ENCODE measurements at regions not wholly inside any gene's neighbourhood (a gene's known extent, or its start where the extent isn't known, plus 50 kb on each side); places are given as distances from the start of the nearest gene placed in this dataset.

DNA sequence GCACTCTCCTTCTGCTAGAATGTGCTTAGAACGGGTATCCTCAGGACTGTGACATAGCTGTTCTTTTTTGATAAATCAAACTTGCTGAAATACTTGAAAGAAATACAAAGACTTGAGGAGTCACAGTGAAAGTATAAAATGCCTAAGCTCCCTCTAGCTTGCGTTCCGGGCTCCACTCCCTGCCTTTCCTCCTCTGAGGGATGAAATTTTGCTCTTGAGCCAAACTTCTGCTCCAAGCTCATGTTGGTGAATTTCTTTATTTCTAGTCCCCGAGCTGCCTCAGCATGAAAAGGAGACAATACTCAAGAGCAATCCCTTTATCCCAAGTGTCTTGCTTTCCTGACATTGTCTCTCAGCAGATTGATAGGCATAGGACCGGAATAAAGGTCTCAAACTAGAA lies 499.6 kb upstream of the ADARB2 start (continued):
- TF ChIP-seq, protein P1, sequence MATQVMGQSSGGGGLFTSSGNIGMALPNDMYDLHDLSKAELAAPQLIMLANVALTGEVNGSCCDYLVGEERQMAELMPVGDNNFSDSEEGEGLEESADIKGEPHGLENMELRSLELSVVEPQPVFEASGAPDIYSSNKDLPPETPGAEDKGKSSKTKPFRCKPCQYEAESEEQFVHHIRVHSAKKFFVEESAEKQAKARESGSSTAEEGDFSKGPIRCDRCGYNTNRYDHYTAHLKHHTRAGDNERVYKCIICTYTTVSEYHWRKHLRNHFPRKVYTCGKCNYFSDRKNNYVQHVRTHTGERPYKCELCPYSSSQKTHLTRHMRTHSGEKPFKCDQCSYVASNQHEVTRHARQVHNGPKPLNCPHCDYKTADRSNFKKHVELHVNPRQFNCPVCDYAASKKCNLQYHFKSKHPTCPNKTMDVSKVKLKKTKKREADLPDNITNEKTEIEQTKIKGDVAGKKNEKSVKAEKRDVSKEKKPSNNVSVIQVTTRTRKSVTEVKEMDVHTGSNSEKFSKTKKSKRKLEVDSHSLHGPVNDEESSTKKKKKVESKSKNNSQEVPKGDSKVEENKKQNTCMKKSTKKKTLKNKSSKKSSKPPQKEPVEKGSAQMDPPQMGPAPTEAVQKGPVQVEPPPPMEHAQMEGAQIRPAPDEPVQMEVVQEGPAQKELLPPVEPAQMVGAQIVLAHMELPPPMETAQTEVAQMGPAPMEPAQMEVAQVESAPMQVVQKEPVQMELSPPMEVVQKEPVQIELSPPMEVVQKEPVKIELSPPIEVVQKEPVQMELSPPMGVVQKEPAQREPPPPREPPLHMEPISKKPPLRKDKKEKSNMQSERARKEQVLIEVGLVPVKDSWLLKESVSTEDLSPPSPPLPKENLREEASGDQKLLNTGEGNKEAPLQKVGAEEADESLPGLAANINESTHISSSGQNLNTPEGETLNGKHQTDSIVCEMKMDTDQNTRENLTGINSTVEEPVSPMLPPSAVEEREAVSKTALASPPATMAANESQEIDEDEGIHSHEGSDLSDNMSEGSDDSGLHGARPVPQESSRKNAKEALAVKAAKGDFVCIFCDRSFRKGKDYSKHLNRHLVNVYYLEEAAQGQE (IDR thresholded peaks at IDR 0.05; ENCODE audit: unreplicated experiment) = no peak

DNA sequence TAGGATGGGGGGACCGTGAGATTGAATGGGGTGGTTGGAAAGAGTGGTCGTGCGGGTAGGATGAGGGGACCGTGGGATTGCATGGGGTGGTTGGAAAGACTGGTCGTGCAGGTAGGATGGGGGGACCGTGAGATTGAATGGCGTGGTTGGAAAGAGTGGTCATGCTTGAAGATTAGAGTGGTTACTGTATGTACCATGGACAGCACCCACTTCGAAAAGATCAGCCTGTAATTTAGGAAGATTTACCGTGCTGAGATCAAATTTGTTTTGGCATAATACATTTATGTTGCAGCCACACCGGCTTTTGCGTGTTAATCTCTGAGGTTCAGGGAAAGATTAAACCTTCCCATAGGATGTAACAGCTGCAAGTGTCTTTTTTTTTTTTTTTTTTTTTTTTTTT lies 495.2 kb upstream of the ADARB2 start:
- H3K9me2 ChIP-seq (ENCODE audit: insufficient read depth) = no peaks in the 10 kb centered on the region
- no peaks in the 10 kb centered on the region; the same call in 2 of the 3 replicates for H3K36me3 Mint-ChIP-seq (ENCODE audit: low read depth)

DNA sequence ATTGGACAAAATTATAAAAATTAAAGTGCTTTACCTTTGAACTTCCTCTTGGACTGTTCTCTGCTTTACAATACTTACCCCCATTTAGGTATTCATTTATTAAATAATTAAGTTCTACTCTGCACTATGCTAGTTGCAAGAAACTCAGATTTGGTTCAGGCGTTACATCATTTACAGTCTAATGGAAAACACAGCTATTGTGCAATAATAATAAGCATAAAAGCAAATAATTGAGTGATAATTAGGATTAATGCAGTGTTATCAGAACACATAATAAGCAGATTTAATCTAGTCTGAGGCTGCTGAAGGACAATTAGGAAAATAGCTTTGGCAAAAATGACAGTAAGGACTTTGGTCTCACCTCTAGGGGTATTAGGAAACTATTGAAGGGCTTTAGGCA lies 493.2 kb upstream of the ADARB2 start:
- ATAC-seq (no peak), DNase-seq (ENCODE audit: low spot score) (no peak)
- H3K4me1 ChIP-seq (ENCODE audit: insufficient read depth) = no peaks in the 10 kb centered on the region
- H3K4me3 ChIP-seq = no peak overlapping the region
- H3K4me2 ChIP-seq = no peak overlapping the region
- Mint-ChIP-seq H3K4me3 (no peak overlapping the region), H3K36me3 (ENCODE audit: low read depth) (no peaks in the 10 kb centered on the region), H3K27me3 (ENCODE audit: insufficient read depth, low read depth, poor library complexity) (no peaks in the 10 kb centered on the region), H3K9me3 (no peaks in the 10 kb centered on the region), H3K27ac (no peak overlapping the region), H3K4me1 (no peaks in the 10 kb centered on the region)
- H3K27me3 ChIP-seq (ENCODE audit: insufficient read depth) = no peaks in the 10 kb centered on the region
- H2AFZ ChIP-seq = no peak overlapping the region
- H3K9me2 ChIP-seq (ENCODE audit: insufficient read depth) = no peaks in the 10 kb centered on the region
- H3K79me2 ChIP-seq (replicated peaks; ENCODE audit: insufficient read depth) = no peaks in the 10 kb centered on the region
- TF ChIP-seq EZH2phosphoT487 (IDR thresholded peaks at IDR 0.05; ENCODE audit: unreplicated experiment) (no peak), STAT1 (IDR thresholded peaks at IDR 0.05; ENCODE audit: unreplicated experiment) (no peak), NANOG (IDR thresholded peaks at IDR 0.05; ENCODE audit: borderline replicate concordance) (no peak), ZNF114 (CRISPR knock-in tag; IDR thresholded peaks at IDR 0.05) (no peak), ZNF331 (CRISPR knock-in tag; IDR thresholded peaks at IDR 0.05; ENCODE audit: low read depth) (no peak)
- TF ChIP-seq, protein P2, sequence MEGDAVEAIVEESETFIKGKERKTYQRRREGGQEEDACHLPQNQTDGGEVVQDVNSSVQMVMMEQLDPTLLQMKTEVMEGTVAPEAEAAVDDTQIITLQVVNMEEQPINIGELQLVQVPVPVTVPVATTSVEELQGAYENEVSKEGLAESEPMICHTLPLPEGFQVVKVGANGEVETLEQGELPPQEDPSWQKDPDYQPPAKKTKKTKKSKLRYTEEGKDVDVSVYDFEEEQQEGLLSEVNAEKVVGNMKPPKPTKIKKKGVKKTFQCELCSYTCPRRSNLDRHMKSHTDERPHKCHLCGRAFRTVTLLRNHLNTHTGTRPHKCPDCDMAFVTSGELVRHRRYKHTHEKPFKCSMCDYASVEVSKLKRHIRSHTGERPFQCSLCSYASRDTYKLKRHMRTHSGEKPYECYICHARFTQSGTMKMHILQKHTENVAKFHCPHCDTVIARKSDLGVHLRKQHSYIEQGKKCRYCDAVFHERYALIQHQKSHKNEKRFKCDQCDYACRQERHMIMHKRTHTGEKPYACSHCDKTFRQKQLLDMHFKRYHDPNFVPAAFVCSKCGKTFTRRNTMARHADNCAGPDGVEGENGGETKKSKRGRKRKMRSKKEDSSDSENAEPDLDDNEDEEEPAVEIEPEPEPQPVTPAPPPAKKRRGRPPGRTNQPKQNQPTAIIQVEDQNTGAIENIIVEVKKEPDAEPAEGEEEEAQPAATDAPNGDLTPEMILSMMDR (conservative IDR thresholded peaks at IDR 0.05; ENCODE audit: low read depth in 2 of 2) = no peak
- TF ChIP-seq, protein P3, sequence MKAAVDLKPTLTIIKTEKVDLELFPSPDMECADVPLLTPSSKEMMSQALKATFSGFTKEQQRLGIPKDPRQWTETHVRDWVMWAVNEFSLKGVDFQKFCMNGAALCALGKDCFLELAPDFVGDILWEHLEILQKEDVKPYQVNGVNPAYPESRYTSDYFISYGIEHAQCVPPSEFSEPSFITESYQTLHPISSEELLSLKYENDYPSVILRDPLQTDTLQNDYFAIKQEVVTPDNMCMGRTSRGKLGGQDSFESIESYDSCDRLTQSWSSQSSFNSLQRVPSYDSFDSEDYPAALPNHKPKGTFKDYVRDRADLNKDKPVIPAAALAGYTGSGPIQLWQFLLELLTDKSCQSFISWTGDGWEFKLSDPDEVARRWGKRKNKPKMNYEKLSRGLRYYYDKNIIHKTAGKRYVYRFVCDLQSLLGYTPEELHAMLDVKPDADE (IDR thresholded peaks at IDR 0.05) = no peak
- H3K27ac ChIP-seq (ENCODE audit: low read depth) = no peak overlapping the region
- no peaks in the 10 kb centered on the region for H3F3A ChIP-seq (replicated peaks; ENCODE audit: low read depth)
- no peaks in the 10 kb centered on the region; the same call in 1 of the 2 replicates for H3K36me3 ChIP-seq (ENCODE audit: insufficient read depth)
- H4K20me1 ChIP-seq (replicated peaks; ENCODE audit: insufficient read depth) = no peaks in the 10 kb centered on the region

More for the DNA sequence above, 495.2 kb upstream of the ADARB2 start:
- H2AFZ ChIP-seq = no peak overlapping the region
- no peak overlapping the region for H3K4me3 ChIP-seq
- no peaks in the 10 kb centered on the region for H3K27me3 Mint-ChIP-seq (ENCODE audit: insufficient read depth, low read depth, poor library complexity)
- DNase-seq (ENCODE audit: low spot score) (peak; percentile 33), ATAC-seq (no peak)
- H3K4me2 ChIP-seq = no peak overlapping the region
- no peaks in the 10 kb centered on the region for H3K79me2 ChIP-seq (replicated peaks; ENCODE audit: insufficient read depth)
- no peak overlapping the region for H3K27ac Mint-ChIP-seq
- H3K9me3 Mint-ChIP-seq = no peaks in the 10 kb centered on the region
- no peaks in the 10 kb centered on the region for H3F3A ChIP-seq (replicated peaks; ENCODE audit: low read depth)
- no peaks in the 10 kb centered on the region for H4K20me1 ChIP-seq (replicated peaks; ENCODE audit: insufficient read depth)
- no peaks in the 10 kb centered on the region; the same call in 1 of the 2 replicates for H3K36me3 ChIP-seq (ENCODE audit: insufficient read depth)
- no peaks in the 10 kb centered on the region for H3K27me3 ChIP-seq (ENCODE audit: insufficient read depth)
- TF ChIP-seq STAT1 (IDR thresholded peaks at IDR 0.05; ENCODE audit: unreplicated experiment) = no peak
- TF ChIP-seq, protein P1 (IDR thresholded peaks at IDR 0.05; ENCODE audit: unreplicated experiment) = peak; percentile 75
- no peaks in the 10 kb centered on the region for H3K4me1 Mint-ChIP-seq
- H3K4me1 ChIP-seq (ENCODE audit: insufficient read depth) = no peaks in the 10 kb centered on the region
- no peak overlapping the region for H3K4me3 Mint-ChIP-seq
- no peak overlapping the region for H3K27ac ChIP-seq (ENCODE audit: low read depth)
